Ascending aorta (tissue), 2 donors: ENCODE measurements at regions not wholly inside any gene's neighbourhood (a gene's known extent, or its start where the extent isn't known, plus 50 kb on each side); places are given as distances from the start of the nearest gene placed in this dataset.

ENCODE experiments used
- DNase-seq, 2 donors: peaks; one replicate each; pipeline ENCODE4 v3.0.0-alpha.2; 2019; ENCODE audit warnings: low spot score in 2 of 2
- H3K27ac ChIP-seq, 2 donors: fragments of 200-600 bp; sonication (generic); one replicate each; pipeline ENCODE4 v1.5.1; 2016 to 2017; ENCODE audit warnings: mild to moderate bottlenecking in 1 of 2
- H3K27me3 ChIP-seq: fragments of 200-600 bp; sonication (generic); one replicate; pipeline ENCODE4 v1.5.1; 2017
- H3K36me3 ChIP-seq, 2 donors: fragments of 200-600 bp; sonication (generic); one replicate each; pipeline ENCODE4 v1.5.1; 2016
- H3K4me1 ChIP-seq, 2 donors: fragments of 200-600 bp; sonication (generic); one replicate each; pipeline ENCODE4 v1.5.1; 2016 to 2017; ENCODE audit warnings: mild to moderate bottlenecking in 1 of 2
- H3K4me3 ChIP-seq, 2 donors: fragments of 200-600 bp; sonication (generic); one replicate each; pipeline ENCODE4 v1.5.1; 2016 to 2017; ENCODE audit warnings: mild to moderate bottlenecking in 1 of 2
- H3K9me3 ChIP-seq, 2 donors: fragments of 200-600 bp; sonication (generic); one replicate each; pipeline ENCODE4 v1.5.1; 2016
- CTCF ChIP-seq, 3 experiments: fragments of 200-600 bp in 2 of 3; fragments of 450-650 bp in 1 of 3; sonication (generic) in 2 of 3; IDR thresholded peaks; one replicate each; pipeline ENCODE4 v1.5.1; 2016 to 2019; ENCODE audit warnings: antibody characterized with exemption in 3 of 3, mild to moderate bottlenecking in 1 of 3, moderate library complexity in 1 of 3
- intact Hi-C: fragments of 100-400 bp; cut with DNase I; formaldehyde crosslinking; loops from one replicate; pipeline ENCODE4 v1.15.1; 2023

DNA sequence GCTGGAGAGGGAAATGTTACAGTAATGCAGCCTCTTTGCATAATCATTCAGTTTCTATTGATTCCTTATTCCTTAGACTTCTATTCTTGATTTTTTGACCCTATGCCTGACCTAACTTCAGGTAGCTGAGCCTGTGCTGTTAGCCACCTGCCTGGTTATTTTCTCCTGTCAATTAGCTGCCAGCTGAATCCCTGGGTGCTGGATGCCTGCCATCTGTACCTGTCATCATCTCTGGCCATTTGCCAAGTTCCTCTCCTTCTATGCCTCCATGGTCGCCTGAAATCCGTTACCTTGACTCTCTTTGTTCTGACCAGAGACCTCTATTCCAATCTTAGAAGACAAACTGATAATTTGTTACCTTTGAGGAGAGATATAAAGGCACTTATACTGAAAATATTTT is 178.3 kb downstream of the CAVIN4 start:
- intact Hi-C loops: no loop called here
- Histone ChIP-seq H3K9me3 (no peaks in the 10 kb centered on the region), H3K4me1 (no peaks in the 10 kb centered on the region), H3K27ac (no peak overlapping the region), H3K36me3 (no peaks in the 10 kb centered on the region), H3K4me3 (no peak overlapping the region), H3K27me3 (no peaks in the 10 kb centered on the region)
- no peak for TF ChIP-seq CTCF (IDR thresholded peaks at IDR 0.05)
- no peak for DNase-seq

GRCh38 chr9:100759215-100759614 is 181.3 kb downstream of the CAVIN4 start:
- Histone ChIP-seq H3K9me3 (no peaks in the 10 kb centered on the region), H3K27me3 (no peaks in the 10 kb centered on the region), H3K36me3 (no peaks in the 10 kb centered on the region), H3K4me1 (no peaks in the 10 kb centered on the region), H3K4me3 (no peak overlapping the region), H3K27ac (no peak overlapping the region)
- TF ChIP-seq CTCF (IDR thresholded peaks at IDR 0.05): no peak
- DNase-seq: no peak
- intact Hi-C loops: no loop called here

- intact Hi-C loops: no loop called here
- DNase-seq: no peak
- H3K27ac ChIP-seq: no peak overlapping the region
- no peak overlapping the region for H3K4me3 ChIP-seq
- no peaks in the 10 kb centered on the region for H3K9me3 ChIP-seq
- no peaks in the 10 kb centered on the region for H3K36me3 ChIP-seq
- no peaks in the 10 kb centered on the region for H3K4me1 ChIP-seq
- H3K27me3 ChIP-seq: no peaks in the 10 kb centered on the region
- no peak for TF ChIP-seq CTCF (IDR thresholded peaks at IDR 0.05)
These were observed 183.5 kb downstream of the CAVIN4 start for GRCh38 chr9:100761276-100761802.

DNA sequence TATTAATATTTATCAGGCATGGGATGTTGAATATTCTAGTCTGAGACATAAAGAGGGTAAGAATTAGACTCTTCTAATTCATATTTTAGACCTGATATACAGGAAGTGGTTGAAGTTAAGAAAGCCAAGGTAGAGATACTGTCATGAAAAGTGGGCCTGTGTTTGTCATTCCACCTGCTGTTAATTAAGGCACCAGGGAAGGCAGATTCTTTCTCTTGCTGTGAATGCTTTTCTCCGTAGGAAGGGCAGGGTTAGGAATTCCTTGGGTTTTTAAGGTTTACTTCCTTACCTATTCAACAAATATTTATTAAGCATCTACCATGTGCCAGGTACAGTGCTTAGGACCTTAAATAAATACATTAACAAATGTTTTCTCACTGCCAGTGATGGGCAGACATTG is 196.4 kb downstream of the CAVIN4 start:
- Histone ChIP-seq H3K27me3 (no peaks in the 10 kb centered on the region), H3K36me3 (no peaks in the 10 kb centered on the region), H3K4me3 (no peak overlapping the region), H3K9me3 (no peaks in the 10 kb centered on the region), H3K4me1 (no peaks in the 10 kb centered on the region), H3K27ac (no peak overlapping the region)
- intact Hi-C loops: no loop called here
- TF ChIP-seq CTCF (IDR thresholded peaks at IDR 0.05): no peak
- DNase-seq: no peak

GRCh38 chr9:100774962-100775361 is 197.1 kb downstream of the CAVIN4 start:
- TF ChIP-seq CTCF (IDR thresholded peaks at IDR 0.05): no peak
- no peak overlapping the region for H3K4me3 ChIP-seq
- intact Hi-C loops: no loop called here
- H3K9me3 ChIP-seq: no peaks in the 10 kb centered on the region
- H3K27me3 ChIP-seq: no peaks in the 10 kb centered on the region
- H3K27ac ChIP-seq: no peak overlapping the region
- DNase-seq: no peak
- H3K4me1 ChIP-seq: no peaks in the 10 kb centered on the region
- H3K36me3 ChIP-seq: no peaks in the 10 kb centered on the region

GRCh38 chr9:100775912-100776311 is 198.0 kb downstream of the CAVIN4 start:
- TF ChIP-seq CTCF (IDR thresholded peaks at IDR 0.05): no peak
- Histone ChIP-seq H3K27me3 (no peaks in the 10 kb centered on the region), H3K9me3 (no peaks in the 10 kb centered on the region), H3K4me1 (no peaks in the 10 kb centered on the region), H3K36me3 (no peaks in the 10 kb centered on the region), H3K4me3 (no peak overlapping the region), H3K27ac (no peak overlapping the region)
- intact Hi-C loops: no loop called here
- DNase-seq: no peak
